GM19023 (cell line): ENCODE measurements at regions not wholly inside any gene's neighbourhood (a gene's known extent, or its start where the extent isn't known, plus 50 kb on each side); places are given as distances from the start of the nearest gene placed in this dataset.
"Not testable (repeated sequence)": the region's sequence is repeated elsewhere in the genome, so short reads cannot be mapped to it uniquely, and the experiment has no call there.

Source experiments
- ATAC-seq: cut with Tn5 transposase; IDR thresholded peaks from one replicate; pipeline ENCODE4 v1.9.1; 2021; ENCODE audit warnings: mild to moderate bottlenecking, moderate library complexity; ENCODE audit not compliant: unreplicated experiment

DNA sequence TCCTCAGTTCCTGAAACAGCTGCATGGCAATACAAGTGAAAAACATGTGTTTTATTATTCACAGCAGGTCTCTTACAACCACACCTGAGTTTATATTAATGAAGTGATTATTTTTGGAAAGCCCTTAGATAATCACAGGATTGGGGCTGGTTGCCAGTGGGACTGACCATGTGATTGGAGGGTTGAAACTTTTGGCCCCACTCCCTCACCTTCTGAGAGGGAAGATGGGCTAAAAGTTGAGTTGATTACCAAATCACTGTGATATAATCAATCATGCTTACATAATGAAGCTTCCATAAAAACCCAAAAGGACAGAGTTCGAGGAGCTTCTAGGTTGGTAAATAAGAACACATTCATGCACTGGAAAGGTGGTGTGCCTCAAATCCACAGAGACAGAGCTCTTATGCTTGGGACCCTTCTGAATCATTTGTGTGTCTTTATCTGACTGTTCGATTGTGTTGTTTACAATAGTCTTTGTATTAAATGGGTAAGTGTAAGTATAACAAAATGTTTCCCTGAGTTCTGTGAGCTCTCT lies 393.9 kb downstream of the RPS24 start:
- ATAC-seq = no peak

DNA sequence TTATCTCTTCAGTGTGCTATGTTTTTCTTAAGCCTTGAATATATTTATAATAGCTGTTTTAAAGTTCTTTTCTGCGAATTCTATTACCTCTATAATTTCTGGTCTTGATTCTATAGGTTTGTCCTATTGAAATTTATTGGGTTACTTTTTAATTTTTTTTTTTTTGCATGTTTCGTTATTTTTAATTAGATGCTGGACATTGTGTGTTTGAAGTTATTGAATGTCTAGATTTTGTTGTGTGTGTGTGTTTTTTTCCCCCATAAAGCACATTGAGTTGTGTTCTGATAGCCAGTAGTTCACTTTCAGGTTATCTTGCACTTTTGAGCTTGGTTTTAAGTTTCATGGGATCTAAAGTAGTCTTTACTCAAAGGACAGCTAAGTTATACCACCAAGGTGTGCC lies 394.9 kb downstream of the RPS24 start:
- ATAC-seq = no peak

- ATAC-seq = no peak
Measured at GRCh38 chr10:78429984-78430383, 396.3 kb downstream of the RPS24 start.

GRCh38 chr10:78432583-78432982 lies 398.9 kb downstream of the RPS24 start:
- no peak for ATAC-seq

DNA sequence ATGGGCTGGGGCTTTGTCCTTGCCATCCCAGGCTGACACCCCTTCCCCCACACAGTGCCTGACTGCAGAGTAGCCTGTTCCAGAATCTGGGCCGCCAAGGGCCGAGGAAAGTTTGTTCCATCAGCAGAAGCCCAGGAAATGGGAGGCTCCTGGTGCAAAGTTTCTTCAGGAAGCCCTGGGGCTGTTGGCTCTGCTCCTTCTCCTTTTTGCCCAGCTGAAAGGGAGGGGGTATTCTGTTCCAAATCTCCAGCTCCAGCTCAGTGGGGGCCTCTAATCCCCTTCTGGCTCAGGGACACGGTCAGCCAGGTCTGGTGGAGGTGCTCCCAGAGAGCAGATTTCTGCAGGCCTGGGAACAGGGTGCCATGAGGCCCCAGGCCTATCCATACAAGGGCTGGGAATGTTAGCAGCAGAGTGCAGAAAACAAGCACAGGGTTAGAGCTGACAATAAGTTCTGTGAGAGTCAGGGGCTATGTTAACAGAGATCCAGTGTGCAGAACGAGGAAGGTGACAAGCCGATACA lies 399.5 kb downstream of the RPS24 start:
- ATAC-seq = no peak

- ATAC-seq = no peak
Measured at GRCh38 chr10:78433766-78434535, 400.3 kb downstream of the RPS24 start.

DNA sequence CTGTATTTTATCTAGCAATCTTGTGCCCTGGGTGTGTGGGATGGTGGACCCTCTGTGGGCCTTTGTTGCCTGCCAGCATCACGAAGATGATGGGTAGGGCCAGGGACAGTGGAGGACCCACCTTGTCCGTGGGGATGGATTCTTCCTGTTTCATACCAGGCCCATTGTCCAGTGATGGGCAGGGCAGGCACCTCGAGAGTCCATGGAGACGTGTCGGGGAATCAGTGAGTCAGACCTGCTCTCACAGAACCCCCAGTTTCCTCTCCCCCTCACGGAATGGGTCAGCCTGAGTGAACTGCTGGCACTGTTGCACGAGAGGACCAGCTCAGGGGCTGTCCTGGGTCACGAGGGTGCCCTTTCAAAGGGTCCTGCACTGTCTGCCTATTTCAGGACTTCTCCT lies 401.2 kb downstream of the RPS24 start:
- ATAC-seq = no peak

- ATAC-seq = no peak
Measured at GRCh38 chr10:78435484-78436221, 402.0 kb downstream of the RPS24 start.

GRCh38 chr10:78436222-78436573 lies 402.5 kb downstream of the RPS24 start:
- ATAC-seq = no peak

DNA sequence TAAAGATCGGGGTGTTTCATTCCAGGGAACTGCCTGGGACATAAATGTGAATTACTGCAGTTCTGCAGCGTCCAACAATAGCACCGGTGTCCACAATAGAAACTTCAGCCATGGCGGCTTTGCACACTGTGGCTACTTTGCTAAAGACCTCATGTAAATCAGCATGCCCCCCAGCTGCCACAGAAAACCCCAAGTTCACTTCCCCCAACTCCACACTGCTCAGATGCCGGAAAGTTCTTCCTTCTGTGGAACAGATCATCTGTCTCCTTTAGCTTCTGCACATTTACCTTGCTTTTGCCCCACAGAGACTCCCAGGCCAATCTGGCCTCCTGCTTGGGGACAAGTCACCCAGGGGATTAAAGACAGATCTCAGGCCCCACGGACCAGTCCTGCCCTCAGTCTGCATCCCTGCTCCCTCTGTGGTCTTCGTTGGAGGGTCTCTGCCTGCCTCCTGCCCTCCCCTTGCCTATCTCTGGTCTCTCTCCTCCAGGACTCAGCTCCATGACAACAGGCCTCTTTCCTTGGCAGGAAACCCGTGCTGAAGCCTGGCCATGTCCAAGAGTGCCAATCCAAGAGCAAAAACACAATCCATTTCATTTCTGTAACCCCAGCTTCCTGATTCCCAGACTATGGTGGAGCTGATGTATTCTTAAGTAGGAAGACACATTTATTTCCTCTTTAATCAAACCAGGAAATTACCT lies 403.2 kb downstream of the RPS24 start:
- ATAC-seq = no peak

DNA sequence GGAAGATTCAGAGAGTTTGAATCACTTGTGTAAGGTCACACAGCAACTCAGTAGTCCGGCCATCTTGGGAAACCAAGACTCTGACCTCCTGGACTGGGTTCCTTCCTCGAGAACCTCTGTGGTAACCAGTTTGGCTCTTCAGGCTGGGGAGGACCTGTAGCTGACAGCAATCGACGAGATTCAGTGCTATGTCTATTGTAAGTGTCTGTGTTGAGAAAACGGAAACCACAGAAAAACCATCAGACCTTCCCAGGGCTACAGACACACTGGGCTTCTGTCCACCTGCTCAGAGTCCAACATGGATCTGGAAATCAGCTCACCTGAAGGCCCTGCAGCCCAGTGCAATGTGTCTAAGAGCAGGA lies 403.7 kb downstream of the RPS24 start:
- peak; percentile 41 for ATAC-seq

- peak; percentile 76 for ATAC-seq
Measured at GRCh38 chr10:78437998-78438906, 404.6 kb downstream of the RPS24 start.

- no peak for ATAC-seq
Measured at GRCh38 chr10:78438907-78439809, 405.5 kb downstream of the RPS24 start.

DNA sequence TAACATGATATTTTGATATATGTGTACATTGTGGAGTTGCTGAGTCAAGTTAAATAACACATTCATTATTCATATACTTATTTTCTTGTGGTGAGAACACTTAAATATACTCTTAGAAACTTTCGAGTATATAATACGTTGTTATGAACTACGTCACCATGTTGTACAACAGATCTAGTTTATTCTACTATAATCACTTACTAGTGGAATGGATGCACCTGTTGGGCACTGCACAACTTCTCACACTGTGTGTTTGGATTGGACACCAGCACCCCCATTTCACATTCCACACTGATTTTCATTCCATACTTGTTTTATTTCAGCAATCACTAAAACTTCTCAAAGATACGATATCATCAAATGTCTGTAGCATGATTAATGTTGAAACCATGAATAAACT lies 407.3 kb downstream of the RPS24 start:
- ATAC-seq = no peak

- ATAC-seq = no peak
Measured at GRCh38 chr10:78441694-78442093, 408.0 kb downstream of the RPS24 start.

- no peak for ATAC-seq
Measured at GRCh38 chr10:78442836-78443550, 409.3 kb downstream of the RPS24 start.

- no peak for ATAC-seq
Measured at GRCh38 chr10:78443900-78444571, 410.4 kb downstream of the RPS24 start.

DNA sequence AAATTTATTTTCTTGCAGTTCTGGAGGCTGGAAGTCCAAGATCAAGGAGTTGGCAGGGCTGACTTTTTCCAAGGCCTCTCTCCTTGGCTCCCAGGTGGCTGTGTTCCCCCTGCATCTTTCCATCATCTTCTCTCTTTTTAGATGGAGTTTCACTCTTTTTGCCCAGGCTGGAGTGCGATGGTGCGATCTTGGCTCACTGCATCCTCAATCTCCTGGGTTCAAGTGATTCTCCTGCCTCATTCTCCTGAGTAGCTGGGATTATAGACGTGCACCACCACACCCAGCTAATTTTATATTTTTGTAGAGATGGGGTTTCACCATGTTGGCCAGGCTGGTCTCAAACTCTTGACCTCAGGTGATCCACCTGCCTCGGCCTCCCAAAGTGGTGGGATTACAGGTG lies 411.1 kb downstream of the RPS24 start:
- not testable (repeated sequence) for ATAC-seq
